ENCODE measurements at regions not wholly inside any gene's neighbourhood (a gene's known extent, or its start where the extent isn't known, plus 50 kb on each side); places are given as distances from the start of the nearest gene placed in this dataset.

GRCh38 chr5:105453216-105453807 is 1890.7 kb upstream of the NUDT12 start:
- no peak for TF ChIP-seq CTCF (conservative IDR thresholded peaks at IDR 0.05; ENCODE audit: low read length)
- no peak overlapping the region for H3K4me3 ChIP-seq (ENCODE audit: low read length)
- DNase-seq (ENCODE audit: low read depth) = no peak

GRCh38 chr5:105448271-105448670 is 1885.7 kb upstream of the NUDT12 start:
- no peak overlapping the region for H3K4me3 ChIP-seq (ENCODE audit: low read length)
- no peak for TF ChIP-seq CTCF (conservative IDR thresholded peaks at IDR 0.05; ENCODE audit: low read length)
- DNase-seq (ENCODE audit: low read depth) = no peak

GRCh38 chr5:105430516-105430915 is 1867.9 kb upstream of the NUDT12 start:
- H3K4me3 ChIP-seq (ENCODE audit: low read length) = no peak overlapping the region
- no peak for TF ChIP-seq CTCF (conservative IDR thresholded peaks at IDR 0.05; ENCODE audit: low read length)
- DNase-seq (ENCODE audit: low read depth) = no peak

GRCh38 chr5:105428451-105429380 is 1866.1 kb upstream of the NUDT12 start:
- H3K4me3 ChIP-seq (ENCODE audit: low read length) = no peak overlapping the region
- no peak for TF ChIP-seq CTCF (conservative IDR thresholded peaks at IDR 0.05; ENCODE audit: low read length)
- no peak for DNase-seq (ENCODE audit: low read depth)

GRCh38 chr5:105414067-105414466 is 1851.5 kb upstream of the NUDT12 start:
- H3K4me3 ChIP-seq (ENCODE audit: low read length) = no peak overlapping the region
- no peak for TF ChIP-seq CTCF (conservative IDR thresholded peaks at IDR 0.05; ENCODE audit: low read length)
- DNase-seq (ENCODE audit: low read depth) = no peak

- TF ChIP-seq CTCF (conservative IDR thresholded peaks at IDR 0.05; ENCODE audit: low read length) = no peak
- DNase-seq (ENCODE audit: low read depth) = no peak
- H3K4me3 ChIP-seq (ENCODE audit: low read length) = no peak overlapping the region
These were observed 1850.9 kb upstream of the NUDT12 start for GRCh38 chr5:105413406-105413990.
